H9 (cell line): ENCODE measurements at regions not wholly inside any gene's neighbourhood (a gene's known extent, or its start where the extent isn't known, plus 50 kb on each side); places are given as distances from the start of the nearest gene placed in this dataset.

Source experiments
- DNase-seq: peaks from one replicate; pipeline ENCODE4 v3.0.0-alpha.2; 2017
- H2AFZ ChIP-seq: one replicate; pipeline ENCODE4 v1.6.1; 2013; ENCODE audit warnings: mild to moderate bottlenecking, low read length, control low read depth, moderate library complexity
- H2AK5ac ChIP-seq: 2 replicates; pipeline ENCODE4 v1.6.1; 2013; ENCODE audit warnings: low read length, control low read depth, mixed read lengths; ENCODE audit not compliant: insufficient read length
- H2BK120ac ChIP-seq: one replicate; pipeline ENCODE4 v1.6.1; 2013; ENCODE audit warnings: low read depth, mild to moderate bottlenecking, low read length, control low read depth, inconsistent platforms; ENCODE audit not compliant: poor library complexity, severe bottlenecking
- H2BK12ac ChIP-seq: 2 replicates; pipeline ENCODE4 v1.6.1; 2013; ENCODE audit warnings: low read length, control low read depth, mixed read lengths, low read depth; ENCODE audit not compliant: insufficient read length
- H2BK15ac ChIP-seq: 2 replicates; pipeline ENCODE4 v1.6.1; 2013; ENCODE audit warnings: low read depth, low read length, control low read depth
- H2BK20ac ChIP-seq: one replicate; pipeline ENCODE4 v1.6.1; 2013; ENCODE audit warnings: low read depth, mild to moderate bottlenecking, low read length, control low read depth, inconsistent platforms; ENCODE audit not compliant: poor library complexity, severe bottlenecking
- H2BK5ac ChIP-seq: 2 replicates; pipeline ENCODE4 v1.6.1; 2013; ENCODE audit warnings: low read length, control low read depth, mixed read lengths; ENCODE audit not compliant: insufficient read length
- H3K14ac ChIP-seq: 2 replicates; pipeline ENCODE4 v1.6.1; 2013; ENCODE audit warnings: low read length, control low read depth; ENCODE audit not compliant: insufficient read depth
- H3K18ac ChIP-seq: 2 replicates; pipeline ENCODE4 v1.6.1; 2013; ENCODE audit warnings: low read depth, mild to moderate bottlenecking, mixed read lengths, low read length, control low read depth; ENCODE audit not compliant: insufficient read length
- H3K23ac ChIP-seq: 2 replicates; pipeline ENCODE4 v1.6.1; 2013; ENCODE audit warnings: low read length, control low read depth, mixed read lengths, low read depth; ENCODE audit not compliant: insufficient read length
- H3K23me2 ChIP-seq: 2 replicates; pipeline ENCODE4 v1.6.1; 2013; ENCODE audit warnings: low read depth, mild to moderate bottlenecking, mixed read lengths, low read length, control low read depth; ENCODE audit not compliant: insufficient read length, poor library complexity, severe bottlenecking
- H3K27ac ChIP-seq: 2 replicates; pipeline ENCODE4 v1.5.1; 2013; ENCODE audit warnings: low read length, control low read depth, mixed read lengths, low read depth; ENCODE audit not compliant: insufficient read length
- H3K27me3 ChIP-seq: 2 replicates; pipeline ENCODE4 v1.6.1; 2013; ENCODE audit warnings: low read length, control low read depth, inconsistent platforms; ENCODE audit not compliant: insufficient read depth
- H3K4ac ChIP-seq: 2 replicates; pipeline ENCODE4 v1.6.1; 2013; ENCODE audit warnings: low read depth, mild to moderate bottlenecking, control low read depth, inconsistent platforms, low read length, moderate library complexity
- H3K4me1 ChIP-seq: 2 replicates; pipeline ENCODE4 v1.6.1; 2013; ENCODE audit warnings: low read length, control low read depth, inconsistent platforms; ENCODE audit not compliant: insufficient read depth
- H3K4me2 ChIP-seq: 2 replicates; pipeline ENCODE4 v1.6.1; 2013; ENCODE audit warnings: low read length, control low read depth, mixed read lengths; ENCODE audit not compliant: insufficient read length, insufficient read depth
- H3K56ac ChIP-seq: 2 replicates; pipeline ENCODE4 v1.6.1; 2013; ENCODE audit warnings: low read depth, mild to moderate bottlenecking, mixed read lengths, low read length, control low read depth; ENCODE audit not compliant: insufficient read length
- H3K79me1 ChIP-seq: 2 replicates; pipeline ENCODE4 v1.6.1; 2013; ENCODE audit warnings: low read depth, mild to moderate bottlenecking, moderate library complexity, low read length, control low read depth, inconsistent platforms; ENCODE audit not compliant: insufficient read depth, poor library complexity, severe bottlenecking
- H3K79me2 ChIP-seq: 2 replicates; pipeline ENCODE4 v1.6.1; 2013; ENCODE audit warnings: low read length, control low read depth, inconsistent platforms; ENCODE audit not compliant: insufficient read depth
- H3K9ac ChIP-seq: 2 replicates; pipeline ENCODE4 v1.6.1; 2013; ENCODE audit warnings: low read length, control low read depth, mixed read lengths; ENCODE audit not compliant: insufficient read length; ENCODE audit errors: extremely low read depth
- H3K9me3 ChIP-seq: one replicate; pipeline ENCODE4 v1.6.1; 2013; ENCODE audit warnings: low read depth, low read length, inconsistent platforms; ENCODE audit not compliant: control insufficient read depth
- H3T11ph ChIP-seq: one replicate; pipeline ENCODE4 v1.6.1; 2013; ENCODE audit warnings: mild to moderate bottlenecking, low read length, control low read depth, inconsistent platforms
- H4K20me1 ChIP-seq: one replicate; pipeline ENCODE4 v1.6.1; 2013; ENCODE audit not compliant: control insufficient read depth, insufficient read length, insufficient read depth
- H4K5ac ChIP-seq: 2 replicates; pipeline ENCODE4 v1.6.1; 2013; ENCODE audit warnings: low read depth, mild to moderate bottlenecking, mixed read lengths, low read length, control low read depth; ENCODE audit not compliant: insufficient read length
- H4K8ac ChIP-seq: replicated peaks from 2 replicates; pipeline ENCODE4 v1.6.1; 2013; ENCODE audit warnings: low read length, control low read depth, mixed read lengths, low read depth; ENCODE audit not compliant: insufficient read length
- H4K91ac ChIP-seq: 2 replicates; pipeline ENCODE4 v1.6.1; 2013; ENCODE audit warnings: low read depth, mild to moderate bottlenecking, moderate library complexity, mixed read lengths, low read length, control low read depth; ENCODE audit not compliant: insufficient read length
- H3K27ac Mint-ChIP-seq, 3 experiments: 2 replicates in 2 of 3; 3 replicates in 1 of 3; pipeline ENCODE4 v1.8.0; 2020 to 2021; ENCODE audit warnings: mixed read lengths in 3 of 3, mild to moderate bottlenecking in 1 of 3, moderate library complexity in 1 of 3
- H3K27me3 Mint-ChIP-seq: 2 replicates; pipeline ENCODE4 v1.8.0; 2021; ENCODE audit warnings: low read depth, mild to moderate bottlenecking, moderate library complexity, mixed read lengths
- H3K36me3 Mint-ChIP-seq, 3 experiments: 2 replicates in 2 of 3; 3 replicates in 1 of 3; pipeline ENCODE4 v1.8.0; 2020 to 2021; ENCODE audit warnings: low read depth in 3 of 3, mixed read lengths in 3 of 3; ENCODE audit not compliant: insufficient read depth in 1 of 3
- H3K4me1 Mint-ChIP-seq, 2 experiments: 2 replicates each; pipeline ENCODE4 v1.8.0; 2020; ENCODE audit warnings: mixed read lengths in 2 of 2
- H3K4me3 Mint-ChIP-seq, 2 experiments: 2 replicates in 1 of 2; 3 replicates in 1 of 2; pipeline ENCODE4 v1.8.0; 2020 to 2021; ENCODE audit warnings: mild to moderate bottlenecking in 2 of 2, mixed read lengths in 2 of 2, moderate library complexity in 1 of 2
- H3K9me3 Mint-ChIP-seq, 2 experiments: 2 replicates in 1 of 2; 3 replicates in 1 of 2; pipeline ENCODE4 v1.8.0; 2020; ENCODE audit warnings: mild to moderate bottlenecking in 2 of 2, mixed read lengths in 2 of 2, moderate library complexity in 1 of 2
- WGBS: extraction: QIAGEN DNeasy Blood & Tissue Kit; methylation state at CpG from one replicate; pipeline ENCODE4 v1.1.7; 2013; ENCODE audit warnings: missing lambda C conversion rate, low lambda C conversion rate, mixed read lengths; ENCODE audit not compliant: insufficient read length; ENCODE audit errors: extremely low coverage; 5-methylcytosine and 5-hydroxymethylcytosine counted together
- TF ChIP-seq, protein P1 (sequence below): fragments of 200-600 bp; sonication (generic); conservative IDR thresholded peaks from 3 replicates; pipeline ENCODE4 v1.8.0; 2021; ENCODE audit warnings: antibody characterized with exemption, mild to moderate bottlenecking

- Histone ChIP-seq H2BK120ac (no peak overlapping the region), H3K4me2 (no peak overlapping the region), H2BK15ac (no peak overlapping the region), H3T11ph (no peak overlapping the region), H2BK5ac (no peak overlapping the region), H4K20me1 (no peaks in the 10 kb centered on the region), H3K79me1 (no peaks in the 10 kb centered on the region), H2AFZ (no peak overlapping the region), H2AK5ac (no peak overlapping the region), H3K14ac (no peak overlapping the region), H4K5ac (no peak overlapping the region), H3K79me2 (no peaks in the 10 kb centered on the region), H3K4ac (no peak overlapping the region), H2BK20ac (no peak overlapping the region), H3K23me2 (peaks cover 3% of the 10 kb centered on the region), H4K91ac (no peak overlapping the region), H4K8ac (no peak overlapping the region), H3K27ac (no peak overlapping the region), H2BK12ac (no peak overlapping the region), H3K4me1 (no peaks in the 10 kb centered on the region), H3K18ac (no peak overlapping the region), H3K23ac (no peak overlapping the region), H3K9me3 (no peaks in the 10 kb centered on the region), H3K27me3 (no peaks in the 10 kb centered on the region; the same call in 1 of the 2 replicates), H3K9ac (no peak overlapping the region), H3K56ac (no peak overlapping the region)
- H3K36me3 Mint-ChIP-seq, result no peaks in the 10 kb centered on the region
- no peak overlapping the region for H3K27ac Mint-ChIP-seq
- peaks cover 49% of the 10 kb centered on the region for H3K27me3 Mint-ChIP-seq
- DNase-seq, result no peak
- TF ChIP-seq, protein P1, sequence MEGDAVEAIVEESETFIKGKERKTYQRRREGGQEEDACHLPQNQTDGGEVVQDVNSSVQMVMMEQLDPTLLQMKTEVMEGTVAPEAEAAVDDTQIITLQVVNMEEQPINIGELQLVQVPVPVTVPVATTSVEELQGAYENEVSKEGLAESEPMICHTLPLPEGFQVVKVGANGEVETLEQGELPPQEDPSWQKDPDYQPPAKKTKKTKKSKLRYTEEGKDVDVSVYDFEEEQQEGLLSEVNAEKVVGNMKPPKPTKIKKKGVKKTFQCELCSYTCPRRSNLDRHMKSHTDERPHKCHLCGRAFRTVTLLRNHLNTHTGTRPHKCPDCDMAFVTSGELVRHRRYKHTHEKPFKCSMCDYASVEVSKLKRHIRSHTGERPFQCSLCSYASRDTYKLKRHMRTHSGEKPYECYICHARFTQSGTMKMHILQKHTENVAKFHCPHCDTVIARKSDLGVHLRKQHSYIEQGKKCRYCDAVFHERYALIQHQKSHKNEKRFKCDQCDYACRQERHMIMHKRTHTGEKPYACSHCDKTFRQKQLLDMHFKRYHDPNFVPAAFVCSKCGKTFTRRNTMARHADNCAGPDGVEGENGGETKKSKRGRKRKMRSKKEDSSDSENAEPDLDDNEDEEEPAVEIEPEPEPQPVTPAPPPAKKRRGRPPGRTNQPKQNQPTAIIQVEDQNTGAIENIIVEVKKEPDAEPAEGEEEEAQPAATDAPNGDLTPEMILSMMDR, result no peak
- no peak overlapping the region for H3K4me3 Mint-ChIP-seq
- peaks cover 2 to 4% of the 10 kb centered on the region in 2 experiments; a peak in 3 of 4 replicates for H3K4me1 Mint-ChIP-seq
- no peaks in the 10 kb centered on the region for H3K9me3 Mint-ChIP-seq
- no CpG with 5 or more reads among the region's 8 CpGs for WGBS
Observed at GRCh38 chr2:121081701-121082100, 203.3 kb downstream of the TFCP2L1 start.
